Keratinocyte (primary cell): ENCODE measurements at regions not wholly inside any gene's neighbourhood (a gene's known extent, or its start where the extent isn't known, plus 50 kb on each side); places are given as distances from the start of the nearest gene placed in this dataset.

Experiments
- DNase-seq: peaks from one replicate; pipeline ENCODE4 v3.0.0-alpha.2; 2011; ENCODE audit warnings: low read depth, missing footprints, low spot score
- FAIRE-seq: peaks from 2 replicates; lab custom pipeline; 2011; peaks lifted over from hg19 to GRCh38; lab: Jason Lieb, UNC
- H2AFZ ChIP-seq: 2 replicates; pipeline ENCODE4 v1.6.0; 2012; ENCODE audit warnings: low read length, control low read depth, inconsistent platforms; ENCODE audit not compliant: control insufficient read depth
- H3K27ac ChIP-seq: 2 replicates; pipeline ENCODE4 v1.5.1; 2011; ENCODE audit warnings: low read length; ENCODE audit not compliant: control insufficient read depth, insufficient read depth
- H3K27me3 ChIP-seq: 3 replicates; pipeline ENCODE4 v1.6.0; 2011; ENCODE audit warnings: low read length; ENCODE audit not compliant: control insufficient read depth, insufficient read depth; ENCODE audit errors: extremely low read depth
- H3K36me3 ChIP-seq, 2 experiments: 2 replicates in 1 of 2; 3 replicates in 1 of 2; pipeline ENCODE4 v1.5.1; 2011; ENCODE audit warnings: low read length in 2 of 2, mild to moderate bottlenecking in 1 of 2; ENCODE audit not compliant: control insufficient read depth in 2 of 2, insufficient read depth in 2 of 2; ENCODE audit errors: extremely low read depth in 1 of 2
- H3K4me1 ChIP-seq: 3 replicates; pipeline ENCODE4 v1.5.1; 2011; ENCODE audit warnings: low read length; ENCODE audit not compliant: control insufficient read depth, insufficient read depth; ENCODE audit errors: extremely low read depth
- H3K4me2 ChIP-seq: 3 replicates; pipeline ENCODE4 v1.6.0; 2011; ENCODE audit warnings: low read depth, low read length; ENCODE audit not compliant: control insufficient read depth, insufficient read depth; ENCODE audit errors: extremely low read depth
- H3K4me3 ChIP-seq, 3 experiments: fragments of 200-600 bp in 1 of 3; sonication (generic) in 1 of 3; 2 replicates in 2 of 3; 3 replicates in 1 of 3; pipeline ENCODE4 v1.5.1; 2011 to 2016; ENCODE audit warnings: low read length in 3 of 3, mild to moderate bottlenecking in 3 of 3, control low read depth in 2 of 3, inconsistent platforms in 1 of 3, low read depth in 1 of 3, mixed read lengths in 1 of 3, mixed run types in 1 of 3, moderate library complexity in 1 of 3; ENCODE audit not compliant: control insufficient read depth in 2 of 3, insufficient read depth in 2 of 3; ENCODE audit errors: extremely low read depth in 1 of 3
- H3K79me2 ChIP-seq: 2 replicates; pipeline ENCODE4 v1.6.0; 2012; ENCODE audit warnings: low read length; ENCODE audit not compliant: control insufficient read depth, insufficient read depth
- H3K9ac ChIP-seq: 3 replicates; pipeline ENCODE4 v1.6.0; 2011; ENCODE audit warnings: low read length; ENCODE audit not compliant: control insufficient read depth, insufficient read depth; ENCODE audit errors: extremely low read depth
- H3K9me1 ChIP-seq: 3 replicates; pipeline ENCODE4 v1.6.0; 2011; ENCODE audit warnings: low read length; ENCODE audit not compliant: control insufficient read depth, insufficient read depth; ENCODE audit errors: extremely low read depth
- H3K9me3 ChIP-seq: 2 replicates; pipeline ENCODE4 v1.5.1; 2012; ENCODE audit warnings: low read depth, low read length; ENCODE audit not compliant: control insufficient read depth
- H4K20me1 ChIP-seq: 3 replicates; pipeline ENCODE4 v1.6.0; 2011; ENCODE audit warnings: low read length; ENCODE audit not compliant: control insufficient read depth, insufficient read depth; ENCODE audit errors: extremely low read depth
- CTCF ChIP-seq, 3 experiments: IDR thresholded peaks in 1 of 3; conservative IDR thresholded peaks in 1 of 3; optimal IDR thresholded peaks in 1 of 3; 2 replicates in 2 of 3; 3 replicates in 1 of 3; pipeline versions ENCODE3 to v1.5.1; 2011; ENCODE audit warnings: low read length in 3 of 3, mild to moderate bottlenecking in 3 of 3, moderate library complexity in 2 of 3, control low read depth in 1 of 3, inconsistent platforms in 1 of 3; ENCODE audit not compliant: insufficient read depth in 2 of 3; ENCODE audit errors: extremely low read depth in 1 of 3
- EZH2 ChIP-seq: IDR thresholded peaks from one replicate; pipeline ENCODE4 v1.6.1; 2012; ENCODE audit warnings: inconsistent platforms, mild to moderate bottlenecking, low read length, moderate library complexity
- dilution Hi-C: fragments of 300-500 bp; cut with MboI; formaldehyde crosslinking; loops from one replicate; pipeline ENCODE4 v1.7.0; 2020; ENCODE audit warnings: low sequenced_read_pairs; ENCODE audit not compliant: extremely low pct_ligation_motif_present

GRCh38 chr2:185161701-185162100 lies 563.4 kb downstream of the ZNF804A start:
- no peak overlapping the region for H3K27ac ChIP-seq
- no peak for TF ChIP-seq CTCF (optimal IDR thresholded peaks at IDR 0.05 in 1 of 3, IDR thresholded peaks at IDR 0.05 in 1 of 3, conservative IDR thresholded peaks at IDR 0.05 in 1 of 3; ENCODE audit: extremely low read depth in 1 of 3, insufficient read depth in 2 of 3, low read length in 3 of 3)
- TF ChIP-seq EZH2 = no peak
- no peak overlapping the region for H3K9ac ChIP-seq
- no peaks in the 10 kb centered on the region for H3K36me3 ChIP-seq
- FAIRE-seq = no peak
- no peaks in the 10 kb centered on the region for H3K9me1 ChIP-seq
- no peaks in the 10 kb centered on the region for H3K9me3 ChIP-seq
- H2AFZ ChIP-seq = no peak overlapping the region
- H3K4me2 ChIP-seq = no peak overlapping the region
- DNase-seq = no peak
- no peaks in the 10 kb centered on the region for H3K4me1 ChIP-seq
- no peaks in the 10 kb centered on the region for H3K27me3 ChIP-seq
- no peaks in the 10 kb centered on the region for H4K20me1 ChIP-seq
- no peaks in the 10 kb centered on the region for H3K79me2 ChIP-seq
- dilution Hi-C loops = no loop called here
- H3K4me3 ChIP-seq = no peak overlapping the region

GRCh38 chr2:185174353-185174752 lies 564.3 kb upstream of the FSIP2 start:
- dilution Hi-C loops = no loop called here
- no peaks in the 10 kb centered on the region for H3K79me2 ChIP-seq
- DNase-seq = no peak
- H3K4me3 ChIP-seq = no peak overlapping the region
- H3K9me3 ChIP-seq = no peaks in the 10 kb centered on the region
- H3K4me1 ChIP-seq = no peaks in the 10 kb centered on the region
- no peak for FAIRE-seq
- H2AFZ ChIP-seq = no peak overlapping the region
- H3K4me2 ChIP-seq = no peak overlapping the region
- no peak overlapping the region for H3K9ac ChIP-seq
- H3K27ac ChIP-seq = no peak overlapping the region
- no peaks in the 10 kb centered on the region for H4K20me1 ChIP-seq
- no peaks in the 10 kb centered on the region for H3K27me3 ChIP-seq
- no peaks in the 10 kb centered on the region for H3K9me1 ChIP-seq
- TF ChIP-seq CTCF (optimal IDR thresholded peaks at IDR 0.05 in 1 of 3, IDR thresholded peaks at IDR 0.05 in 1 of 3, conservative IDR thresholded peaks at IDR 0.05 in 1 of 3; ENCODE audit: extremely low read depth in 1 of 3, insufficient read depth in 2 of 3, low read length in 3 of 3) (no peak), EZH2 (no peak)
- H3K36me3 ChIP-seq = no peaks in the 10 kb centered on the region
